HG02642 (cell line): ENCODE measurements at regions not wholly inside any gene's neighbourhood (a gene's known extent, or its start where the extent isn't known, plus 50 kb on each side); places are given as distances from the start of the nearest gene placed in this dataset.

Experiments
- ATAC-seq: cut with Tn5 transposase; IDR thresholded peaks from one replicate; pipeline ENCODE4 v1.9.1; 2021; ENCODE audit warnings: mild to moderate bottlenecking; ENCODE audit not compliant: unreplicated experiment, poor library complexity

GRCh38 chr20:59428441-59429205 is 128.2 kb downstream of the EDN3 start:
- no peak for ATAC-seq

GRCh38 chr20:59429396-59429795 is 129.0 kb downstream of the EDN3 start:
- no peak for ATAC-seq

GRCh38 chr20:59431014-59431413 is 130.6 kb downstream of the EDN3 start:
- ATAC-seq, result no peak

GRCh38 chr20:59434960-59435359 is 134.5 kb downstream of the EDN3 start:
- no peak for ATAC-seq

- no peak for ATAC-seq
Measured at GRCh38 chr20:59435518-59435917, 135.1 kb downstream of the EDN3 start.

- no peak for ATAC-seq
Measured at GRCh38 chr20:59437601-59438031, 137.2 kb downstream of the EDN3 start.

- no peak for ATAC-seq
Measured at GRCh38 chr20:59438201-59438600, 137.8 kb downstream of the EDN3 start.

GRCh38 chr20:59439243-59439642 is 138.8 kb downstream of the EDN3 start:
- ATAC-seq, result no peak

- no peak for ATAC-seq
Measured at GRCh38 chr20:59441306-59441705, 140.9 kb downstream of the EDN3 start.

- no peak for ATAC-seq
Measured at GRCh38 chr20:59441860-59442810, 141.7 kb downstream of the EDN3 start.

GRCh38 chr20:59443550-59443949 is 143.1 kb downstream of the EDN3 start:
- ATAC-seq, result no peak

GRCh38 chr20:59446376-59446775 is 146.0 kb downstream of the EDN3 start:
- no peak for ATAC-seq

- ATAC-seq, result no peak
Measured at GRCh38 chr20:59448196-59448595, 147.8 kb downstream of the EDN3 start.

GRCh38 chr20:59448851-59449444 is 148.5 kb downstream of the EDN3 start:
- ATAC-seq, result no peak

GRCh38 chr20:59451066-59451630 is 150.7 kb downstream of the EDN3 start:
- ATAC-seq, result no peak

- no peak for ATAC-seq
Measured at GRCh38 chr20:59451641-59452040, 151.2 kb downstream of the EDN3 start.

- ATAC-seq, result no peak
Measured at GRCh38 chr20:59452856-59453255, 151.5 kb upstream of the PHACTR3 start.

GRCh38 chr20:59453759-59454560 is 150.4 kb upstream of the PHACTR3 start:
- ATAC-seq, result no peak

- no peak for ATAC-seq
Measured at GRCh38 chr20:59455402-59456341, 148.7 kb upstream of the PHACTR3 start.
